ENCODE measurements at regions not wholly inside any gene's neighbourhood (a gene's known extent, or its start where the extent isn't known, plus 50 kb on each side); places are given as distances from the start of the nearest gene placed in this dataset.

GRCh38 chr16:11401161-11402050, 56.1 kb downstream of the RMI2 start:
- H3K4me1 ChIP-seq: no peaks in the 10 kb centered on the region
- H3K27ac ChIP-seq: no peak overlapping the region
- H3K4me3 ChIP-seq: no peak overlapping the region
- H3K36me3 ChIP-seq: no peaks in the 10 kb centered on the region
- intact Hi-C loops (cut with DNase I; ENCODE audit: low total_unique reads): no loop called here
- H3K9me3 ChIP-seq: no peaks in the 10 kb centered on the region
- DNase-seq (ENCODE audit: low spot score in 2 of 2): peak in 1 of 2 donors; percentile 67
- TF ChIP-seq POLR2AphosphoS5 (IDR thresholded peaks at IDR 0.05) (no peak), POLR2A (IDR thresholded peaks at IDR 0.05) (no peak), CTCF (IDR thresholded peaks at IDR 0.05) (no peak)
- no peaks in the 10 kb centered on the region for H3K27me3 ChIP-seq

- intact Hi-C loops (cut with DNase I; ENCODE audit: low total_unique reads): no loop called here
- no peak for DNase-seq (ENCODE audit: low spot score in 2 of 2)
- Histone ChIP-seq H3K27ac (no peak overlapping the region), H3K9me3 (no peaks in the 10 kb centered on the region), H3K4me1 (no peaks in the 10 kb centered on the region), H3K4me3 (no peak overlapping the region), H3K27me3 (no peaks in the 10 kb centered on the region), H3K36me3 (no peaks in the 10 kb centered on the region)
- no peak for TF ChIP-seq CTCF (IDR thresholded peaks at IDR 0.05)
- TF ChIP-seq POLR2AphosphoS5 (IDR thresholded peaks at IDR 0.05): no peak
- TF ChIP-seq POLR2A (IDR thresholded peaks at IDR 0.05): no peak
Measured at GRCh38 chr16:11402051-11402744, 56.9 kb downstream of the RMI2 start.

- H3K27ac ChIP-seq: no peak overlapping the region
Measured at GRCh38 chr16:11402745-11403533, 57.7 kb downstream of the RMI2 start.

GRCh38 chr16:11403534-11403795, 58.2 kb downstream of the RMI2 start:
- TF ChIP-seq POLR2AphosphoS5 (IDR thresholded peaks at IDR 0.05) (no peak), CTCF (IDR thresholded peaks at IDR 0.05) (no peak), POLR2A (IDR thresholded peaks at IDR 0.05) (no peak)
- Histone ChIP-seq H3K36me3 (no peaks in the 10 kb centered on the region), H3K27me3 (no peaks in the 10 kb centered on the region), H3K4me3 (no peak overlapping the region), H3K4me1 (no peaks in the 10 kb centered on the region), H3K27ac (no peak overlapping the region), H3K9me3 (no peaks in the 10 kb centered on the region)
- intact Hi-C loops (cut with DNase I; ENCODE audit: low total_unique reads): no loop called here
- DNase-seq (ENCODE audit: low spot score in 2 of 2): no peak

More at GRCh38 chr16:11402745-11403533, 57.7 kb downstream of the RMI2 start:
- no peaks in the 10 kb centered on the region for H3K36me3 ChIP-seq
- H3K9me3 ChIP-seq: no peaks in the 10 kb centered on the region
- H3K4me1 ChIP-seq: no peaks in the 10 kb centered on the region
- TF ChIP-seq POLR2AphosphoS5 (IDR thresholded peaks at IDR 0.05) (no peak), POLR2A (IDR thresholded peaks at IDR 0.05) (no peak), CTCF (IDR thresholded peaks at IDR 0.05) (no peak)
- no peak for DNase-seq (ENCODE audit: low spot score in 2 of 2)
- no peak overlapping the region for H3K4me3 ChIP-seq
- H3K27me3 ChIP-seq: no peaks in the 10 kb centered on the region
- intact Hi-C loops (cut with DNase I; ENCODE audit: low total_unique reads): no loop called here

Data from breast epithelium (tissue), 4 donors.